ENCODE measurements at regions not wholly inside any gene's neighbourhood (a gene's known extent, or its start where the extent isn't known, plus 50 kb on each side); places are given as distances from the start of the nearest gene placed in this dataset.

DNA sequence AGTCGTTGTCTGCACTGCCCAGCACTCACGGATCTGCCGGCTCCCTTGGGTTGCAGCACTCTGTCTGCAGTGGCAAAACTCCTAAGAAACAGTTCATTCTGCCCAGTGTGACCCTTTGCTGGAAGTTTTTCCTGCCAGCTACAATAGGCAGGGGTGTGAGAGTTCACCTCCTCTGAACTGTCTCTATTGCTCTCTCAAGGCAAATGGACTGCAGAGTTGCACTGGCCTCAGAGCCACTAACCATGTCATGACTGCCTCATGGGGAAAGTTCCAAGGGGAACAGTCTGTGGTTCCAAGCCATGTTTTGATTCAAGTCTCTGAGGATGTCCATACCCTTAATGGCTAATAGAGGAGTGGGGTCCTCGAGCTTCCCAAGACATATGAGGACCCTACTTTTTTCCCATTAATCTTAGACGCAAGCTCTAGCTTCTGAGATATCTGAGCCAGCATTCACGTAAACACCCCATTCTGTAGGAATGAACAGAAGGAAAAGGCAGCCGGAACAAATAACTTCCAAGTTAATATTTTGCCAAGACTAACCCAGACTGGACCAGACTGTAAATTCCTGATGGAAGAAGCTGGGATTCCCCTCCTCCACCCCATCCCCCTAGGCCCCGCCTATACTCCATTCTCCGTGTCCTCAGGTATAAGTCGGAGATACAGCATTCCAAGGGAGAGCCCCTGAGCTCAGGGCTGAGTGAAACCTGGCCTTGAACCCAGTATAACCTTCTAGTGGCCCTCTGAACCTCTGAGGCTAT is 93.8 kb upstream of the AKT3 start:
- no peak for DNase-seq

DNA sequence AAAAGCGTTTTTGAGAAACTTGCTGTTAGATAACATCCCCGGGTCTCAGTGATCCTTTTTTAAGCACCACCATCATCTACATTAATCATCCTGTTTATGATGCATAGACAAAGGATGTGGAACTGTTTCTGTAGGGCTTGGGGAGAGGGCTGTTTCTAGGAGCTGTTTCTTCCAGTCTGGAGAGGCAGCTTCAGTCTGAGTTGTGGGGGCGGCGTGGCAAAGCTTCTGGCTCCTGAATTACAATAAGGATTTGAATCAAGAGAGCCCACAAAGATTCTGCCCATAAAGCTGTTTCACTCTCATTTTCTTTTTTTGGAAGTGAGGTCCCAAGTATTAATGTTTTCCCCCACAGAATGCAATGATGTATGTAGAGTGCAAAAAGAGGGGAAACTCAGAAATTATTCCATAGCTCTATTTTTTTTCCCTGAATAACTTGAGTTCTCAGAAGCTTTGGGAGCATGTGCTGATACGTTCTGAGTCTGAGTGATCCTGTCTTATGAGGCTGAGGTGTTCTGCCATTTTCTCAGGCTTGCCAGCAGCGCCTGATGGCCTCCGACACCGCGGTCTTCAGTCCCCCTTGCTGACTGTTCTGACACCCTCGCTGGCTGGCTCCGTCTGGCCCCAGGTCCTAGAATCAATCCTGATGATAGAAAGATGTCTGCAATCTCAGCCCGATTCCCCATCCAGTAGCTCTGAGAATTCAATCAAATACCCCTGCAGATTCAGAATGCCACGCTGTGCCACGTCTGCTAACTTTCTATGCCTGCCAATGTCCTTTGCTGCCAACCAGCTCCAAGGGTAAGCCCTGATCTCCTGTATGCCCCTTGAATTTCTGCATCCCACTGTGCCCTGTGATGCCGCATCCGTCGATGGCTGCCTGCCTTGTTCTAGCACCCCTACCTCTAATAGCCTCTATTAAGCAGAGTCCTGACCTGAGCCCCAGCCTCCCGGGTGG is 92.4 kb upstream of the AKT3 start:
- no peak for DNase-seq

DNA sequence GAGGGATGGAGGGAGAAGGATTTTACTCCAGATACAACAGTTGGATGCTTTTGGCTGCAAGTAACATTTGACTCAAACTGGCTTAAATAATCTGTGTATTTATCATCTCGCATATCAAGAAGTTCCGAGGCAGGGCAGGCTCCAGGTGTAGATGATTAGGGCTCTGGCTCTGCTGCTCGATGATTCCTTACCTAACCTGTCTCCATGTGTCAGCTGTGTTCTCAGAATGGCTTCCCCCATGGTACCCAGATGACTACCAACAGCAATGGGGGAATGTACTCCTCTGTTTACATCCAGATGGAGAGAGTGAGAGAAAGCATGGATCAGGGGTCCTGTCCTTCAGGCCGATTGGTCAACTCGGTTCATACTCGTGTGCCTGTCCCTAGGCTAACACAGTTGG is 90.4 kb upstream of the AKT3 start:
- no peak for DNase-seq

DNA sequence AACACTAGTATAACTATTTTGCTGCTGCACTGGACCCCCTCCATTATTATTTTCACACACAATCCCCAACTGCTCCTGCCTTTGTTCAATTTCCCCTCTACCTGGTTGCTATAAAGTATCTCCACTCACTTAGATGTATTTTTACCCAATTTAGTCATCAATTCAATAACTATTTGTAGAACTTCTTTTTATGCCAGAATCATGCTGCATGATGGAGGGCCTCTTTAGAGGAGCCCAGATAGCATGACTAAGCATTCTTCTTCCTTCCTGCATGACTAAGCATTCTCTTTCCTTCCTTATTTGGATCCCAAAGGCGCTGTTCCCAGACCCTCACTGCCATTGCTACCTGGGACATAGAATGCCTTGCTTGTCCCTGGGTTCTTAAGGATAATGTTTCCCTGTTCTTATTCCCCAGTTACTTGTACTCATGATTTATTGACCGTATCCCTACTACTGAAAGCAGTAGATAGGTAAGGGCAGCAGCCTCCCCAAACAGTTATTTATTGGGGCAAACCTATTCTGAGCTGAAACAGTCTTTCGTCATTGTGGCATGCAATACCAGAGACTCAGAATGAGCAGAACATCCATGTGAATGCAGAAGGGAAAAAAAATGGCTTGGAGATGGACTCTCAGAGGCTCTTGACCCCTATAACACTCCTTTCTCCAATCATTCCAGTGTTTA is 89.3 kb upstream of the AKT3 start:
- DNase-seq, result no peak

DNA sequence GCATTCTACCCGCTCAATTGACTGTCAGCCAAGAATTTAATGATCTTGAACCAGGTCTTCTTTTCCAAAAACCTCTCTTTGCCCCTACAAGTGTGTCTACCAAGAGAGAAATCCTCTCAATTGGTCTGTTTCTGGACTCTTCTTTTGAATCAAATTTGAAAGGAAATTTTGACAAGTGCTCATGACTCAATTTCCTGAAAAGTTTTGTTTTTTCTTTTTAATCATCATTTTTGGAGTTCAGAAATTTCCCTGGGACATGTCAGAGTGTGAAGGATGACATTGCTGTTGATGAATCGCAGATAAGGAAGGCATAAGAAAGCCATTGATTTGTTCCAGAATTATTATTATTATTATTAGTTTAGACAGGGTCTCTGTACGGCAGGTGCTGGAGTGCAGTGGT is 88.2 kb upstream of the AKT3 start:
- DNase-seq, result no peak

DNA sequence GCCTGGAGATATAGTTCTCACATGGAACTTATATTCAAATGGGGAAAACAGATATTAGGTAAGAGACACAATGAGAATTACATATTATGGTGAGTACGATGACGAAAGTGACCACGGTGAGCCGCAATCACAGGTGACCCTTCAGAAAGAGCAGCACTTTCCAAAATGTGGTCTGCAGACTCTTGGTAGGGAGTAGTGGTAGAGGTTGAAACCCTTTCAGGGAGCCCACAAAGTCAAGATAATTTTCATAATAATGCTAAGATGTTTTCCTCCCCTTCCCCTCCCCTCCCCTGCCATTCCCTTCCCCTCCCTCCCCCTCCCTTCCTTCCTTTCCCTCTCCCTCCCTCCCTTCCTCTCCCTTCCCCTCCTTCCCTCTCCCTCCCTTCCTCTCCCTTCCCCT is 83.5 kb upstream of the AKT3 start:
- no peak for DNase-seq

DNA sequence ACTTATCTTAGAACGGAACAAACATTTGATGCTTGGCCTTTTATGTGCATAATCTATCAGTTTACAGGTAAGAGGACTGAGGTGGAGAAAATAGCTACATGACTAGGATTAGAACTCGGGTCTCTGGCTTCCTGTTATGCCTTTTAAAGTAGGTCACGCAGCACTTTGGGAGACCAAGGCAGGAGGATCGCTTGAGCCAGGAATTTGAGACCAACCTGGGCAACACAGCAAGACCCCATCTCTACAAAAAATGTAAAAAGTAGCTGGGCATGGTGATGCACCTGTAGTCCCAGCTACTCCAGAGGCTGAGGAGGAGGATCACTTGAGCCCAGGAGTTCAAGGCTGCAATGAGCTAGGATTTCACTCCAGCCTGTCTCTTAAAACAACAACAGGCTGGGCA is 81.9 kb upstream of the AKT3 start:
- DNase-seq, result no peak

DNA sequence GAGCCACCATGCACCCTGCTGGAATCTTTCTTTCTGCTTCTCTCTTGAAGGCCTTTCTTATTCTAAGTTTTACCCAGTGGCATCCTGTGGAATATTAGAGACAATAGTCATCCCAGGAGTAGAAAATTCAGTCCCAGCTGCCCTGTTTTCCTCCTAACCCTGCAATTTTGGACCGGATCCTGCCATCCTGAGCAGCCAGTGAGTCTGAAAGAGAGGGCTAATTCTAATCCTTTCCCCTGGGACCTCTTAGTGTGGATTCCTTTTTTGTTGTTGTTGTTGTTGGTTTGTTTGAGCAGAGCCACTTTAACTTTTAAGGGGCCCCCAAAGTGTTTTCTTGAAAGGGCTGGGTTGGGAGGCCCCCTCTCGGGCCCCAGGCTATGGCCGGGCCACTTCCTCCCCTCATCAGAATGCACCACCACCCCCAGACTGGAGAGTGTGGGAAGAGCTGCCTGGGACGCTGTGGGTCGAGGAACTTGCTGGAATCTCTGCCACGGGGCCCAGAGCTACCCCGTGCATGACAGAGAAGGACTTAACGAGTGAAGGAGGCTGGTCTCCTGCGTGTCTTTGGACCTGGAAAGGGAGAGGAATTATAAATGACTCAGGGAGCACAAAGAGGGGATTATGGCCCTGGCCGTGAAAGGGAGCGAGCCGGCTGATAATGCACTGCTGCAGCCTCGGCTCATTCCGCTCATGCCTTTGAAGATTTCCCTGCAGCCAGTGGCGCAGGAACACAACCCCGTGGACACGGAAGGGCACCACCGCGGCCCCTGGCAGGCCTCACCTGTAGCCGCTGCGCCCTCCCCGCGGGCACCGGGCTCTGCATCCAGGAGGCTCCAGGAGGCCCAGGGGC is 81.0 kb upstream of the AKT3 start:
- no peak for DNase-seq

DNA sequence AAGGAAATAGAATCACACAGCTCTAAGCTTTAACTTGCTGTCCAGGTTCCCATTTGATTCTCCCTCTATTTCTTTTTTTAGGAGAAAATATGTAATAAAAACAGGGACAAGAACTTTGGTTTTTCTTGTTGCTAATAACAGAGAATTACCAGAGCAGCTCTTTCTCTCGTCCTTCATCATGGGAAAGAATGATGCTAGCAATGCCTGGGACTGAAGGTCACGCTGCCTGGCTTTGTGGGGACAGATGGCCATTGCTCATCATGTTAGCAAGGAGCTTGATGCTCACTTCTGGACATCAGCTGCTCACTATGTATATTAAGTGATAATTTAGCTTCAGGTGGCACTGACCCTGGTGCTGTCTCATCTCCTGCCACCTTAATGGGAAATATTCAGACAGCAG is 77.3 kb upstream of the AKT3 start:
- DNase-seq, result no peak

DNA sequence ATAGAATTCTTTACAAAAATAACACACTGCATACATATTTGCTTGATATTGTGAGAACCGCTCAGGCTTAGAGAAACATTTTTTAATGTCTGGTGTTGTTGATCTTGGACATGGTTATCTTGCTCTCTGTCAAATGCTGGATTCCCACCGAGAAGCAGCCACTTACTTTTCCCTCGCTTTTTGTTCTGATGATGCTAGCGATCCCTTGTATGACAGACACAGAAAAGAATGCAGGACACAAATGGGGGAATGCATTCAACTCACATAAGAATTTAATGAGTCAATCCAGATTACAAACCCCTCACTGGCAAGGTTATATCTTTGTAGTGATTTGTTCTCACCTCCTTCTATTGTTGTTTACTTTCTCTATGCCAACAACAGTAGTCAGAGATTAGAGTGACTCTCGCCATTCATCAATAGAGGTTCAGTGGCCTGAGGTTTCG is 76.8 kb upstream of the AKT3 start:
- no peak for DNase-seq

DNA sequence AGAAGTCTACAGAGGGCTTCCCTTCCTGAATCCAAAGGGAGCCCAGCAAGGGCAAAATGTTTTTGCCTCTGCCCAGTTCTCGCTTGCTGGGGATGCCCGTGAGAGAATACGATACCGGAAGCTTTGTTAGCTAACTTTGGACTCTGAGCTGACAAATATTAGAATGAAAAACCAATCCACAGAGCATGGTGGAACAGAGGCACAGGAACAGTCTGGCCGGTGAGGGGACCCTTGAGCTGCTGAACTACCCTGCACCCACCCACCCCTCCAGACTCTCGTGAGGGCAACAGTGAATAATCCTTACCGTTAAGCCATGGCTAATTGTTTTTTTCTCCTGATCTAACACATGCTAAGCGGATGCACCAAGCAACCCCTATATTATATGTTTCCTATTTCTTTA is 76.3 kb upstream of the AKT3 start:
- no peak for DNase-seq

DNA sequence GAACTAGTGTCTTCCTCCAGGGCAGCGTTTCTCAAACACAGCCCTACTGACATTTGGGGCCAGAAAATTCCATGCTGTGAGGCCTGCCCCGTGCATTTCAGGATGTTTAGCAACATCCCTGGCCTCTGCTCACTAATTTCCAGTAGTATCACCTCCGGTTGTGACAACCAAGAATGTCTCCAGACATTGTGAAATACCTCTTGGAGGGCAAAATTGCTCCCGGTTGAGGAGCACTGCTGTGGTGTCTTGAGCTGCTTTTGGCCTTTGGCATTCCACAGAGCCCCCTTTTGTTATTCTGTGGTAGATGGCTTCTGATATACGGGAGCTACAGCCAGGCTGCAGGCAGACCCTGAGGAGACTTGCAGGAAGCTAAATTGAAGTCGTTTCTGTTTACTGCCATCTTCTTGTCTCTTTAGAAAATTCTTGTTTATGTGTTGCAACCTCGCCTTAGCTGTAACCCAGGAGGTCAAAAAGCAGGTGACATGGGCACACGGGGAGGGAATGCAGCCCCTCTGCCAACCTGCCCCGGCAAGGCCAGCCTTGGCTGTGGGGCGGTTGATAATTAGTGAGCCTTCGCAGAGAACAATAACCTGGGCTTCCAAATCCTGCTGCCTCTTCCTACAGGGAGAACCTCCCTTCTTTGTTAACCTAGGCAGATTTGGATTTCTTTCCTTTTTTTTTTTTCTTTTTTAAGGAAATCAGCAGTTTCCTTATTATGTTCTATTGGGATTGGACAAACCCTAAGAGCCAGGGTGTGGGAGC is 74.7 kb upstream of the AKT3 start:
- no peak for DNase-seq

DNA sequence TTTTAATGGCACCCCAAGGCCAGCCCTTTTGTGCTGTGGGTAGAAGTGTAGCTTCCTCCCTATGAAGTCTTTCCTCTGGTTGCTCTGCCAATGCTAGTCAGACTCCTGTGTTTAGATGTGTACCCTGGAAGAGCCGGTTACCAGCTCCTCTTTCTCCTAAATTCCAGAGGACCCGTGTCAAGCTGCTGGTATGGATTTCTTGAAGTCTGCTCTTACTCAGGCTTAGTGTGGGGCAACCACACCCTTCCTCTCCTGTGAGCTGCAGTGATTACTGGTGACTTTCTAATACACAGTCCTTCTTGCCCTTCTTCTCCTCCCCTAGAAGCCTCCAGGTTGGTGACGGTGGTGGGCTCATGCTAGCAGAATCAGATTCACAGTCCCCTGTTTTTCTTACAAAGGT is 74.1 kb upstream of the AKT3 start:
- DNase-seq, result no peak

DNA sequence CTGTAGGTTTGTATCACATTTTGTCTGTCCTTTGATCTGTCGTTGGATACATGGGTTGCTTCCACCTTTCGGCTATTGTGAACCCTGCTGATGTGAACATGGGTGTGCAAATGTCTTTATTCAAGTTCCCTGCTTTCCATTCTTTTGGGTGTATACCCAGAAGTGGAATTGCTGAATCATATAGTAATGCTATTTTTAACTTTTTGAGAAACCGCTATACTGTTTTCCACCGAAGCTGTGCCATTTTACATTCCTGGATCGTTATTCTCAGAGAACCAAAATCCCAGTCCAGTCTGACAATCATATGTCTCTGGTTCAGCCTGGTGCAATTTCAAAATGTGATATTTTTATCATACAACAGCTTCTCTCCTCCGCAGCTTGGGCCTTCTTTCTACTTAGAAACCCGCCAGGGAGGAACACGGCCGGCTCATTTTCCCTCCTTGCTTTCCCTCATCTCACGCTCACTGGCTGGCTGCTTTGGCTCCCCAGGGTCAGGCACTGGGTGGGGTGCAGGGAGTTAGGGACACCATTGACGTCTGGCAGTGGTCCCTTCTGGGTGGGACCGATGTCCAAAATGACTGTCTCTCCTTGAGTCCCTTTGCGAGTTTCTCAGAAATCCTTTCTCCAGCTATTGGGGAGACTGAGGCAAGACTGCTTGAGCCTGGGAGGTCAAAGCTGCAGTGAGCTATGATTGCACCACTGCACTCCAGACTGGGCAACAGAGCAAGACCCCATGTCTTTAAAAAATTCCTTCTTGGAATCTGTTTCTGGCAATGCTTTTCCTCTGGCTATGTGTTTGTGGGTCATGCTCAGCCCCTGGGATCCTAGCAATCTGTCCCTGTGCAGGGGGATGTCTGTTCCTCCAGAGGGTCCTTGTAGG is 73.5 kb upstream of the AKT3 start:
- no peak for DNase-seq

DNA sequence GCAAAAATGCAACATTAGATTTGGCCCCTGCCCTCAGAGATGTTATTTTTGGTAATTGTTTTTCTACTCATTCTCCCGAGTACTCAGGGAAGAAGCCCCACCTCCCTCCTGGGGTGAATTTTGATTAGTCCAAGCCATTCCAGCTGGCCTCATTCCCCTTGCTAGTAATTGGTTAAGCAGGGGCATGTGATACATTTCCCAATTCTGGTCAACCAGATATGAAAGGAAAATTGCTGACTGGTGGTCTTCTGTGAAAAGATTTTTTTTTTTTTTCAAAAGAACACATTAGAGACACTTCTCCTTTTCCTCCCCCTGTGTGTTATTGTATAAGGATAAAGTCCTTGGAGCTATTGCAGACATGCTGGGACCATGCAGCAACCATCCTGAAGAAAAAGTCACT is 71.1 kb upstream of the AKT3 start:
- DNase-seq, result no peak

DNA sequence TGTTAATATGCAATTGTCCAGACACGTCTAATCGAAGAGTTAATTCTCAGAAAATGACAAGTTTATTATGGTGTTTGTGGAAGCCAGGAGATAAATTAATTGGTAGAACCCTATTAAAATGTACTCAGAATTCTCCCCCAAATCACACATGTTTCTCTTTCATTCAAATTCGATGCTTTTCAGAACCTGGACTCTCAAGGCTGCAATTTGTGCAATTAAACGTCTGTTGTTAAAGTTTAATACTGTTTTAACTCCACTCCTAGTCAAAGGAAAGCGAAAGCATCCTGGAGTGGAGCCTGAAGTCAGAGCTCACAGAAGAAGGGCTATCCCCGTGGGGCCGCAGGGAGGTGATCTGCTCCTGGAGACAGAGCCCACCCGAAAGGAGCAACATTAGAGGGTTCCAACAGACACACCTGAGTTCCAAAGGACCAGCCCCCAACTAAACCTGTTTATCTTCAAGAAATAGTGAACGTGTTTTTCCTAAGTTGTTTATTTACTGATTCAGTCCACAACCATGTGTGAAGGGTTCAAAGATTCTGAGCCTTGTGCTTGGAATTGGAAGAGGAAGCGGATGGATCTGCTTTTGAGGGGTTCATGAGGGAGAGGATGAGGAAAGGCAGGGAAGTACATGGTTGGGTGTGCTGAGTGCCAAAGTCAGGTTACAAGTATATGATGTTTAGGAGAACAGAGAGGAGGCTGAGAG is 68.0 kb upstream of the AKT3 start:
- no peak for DNase-seq

DNA sequence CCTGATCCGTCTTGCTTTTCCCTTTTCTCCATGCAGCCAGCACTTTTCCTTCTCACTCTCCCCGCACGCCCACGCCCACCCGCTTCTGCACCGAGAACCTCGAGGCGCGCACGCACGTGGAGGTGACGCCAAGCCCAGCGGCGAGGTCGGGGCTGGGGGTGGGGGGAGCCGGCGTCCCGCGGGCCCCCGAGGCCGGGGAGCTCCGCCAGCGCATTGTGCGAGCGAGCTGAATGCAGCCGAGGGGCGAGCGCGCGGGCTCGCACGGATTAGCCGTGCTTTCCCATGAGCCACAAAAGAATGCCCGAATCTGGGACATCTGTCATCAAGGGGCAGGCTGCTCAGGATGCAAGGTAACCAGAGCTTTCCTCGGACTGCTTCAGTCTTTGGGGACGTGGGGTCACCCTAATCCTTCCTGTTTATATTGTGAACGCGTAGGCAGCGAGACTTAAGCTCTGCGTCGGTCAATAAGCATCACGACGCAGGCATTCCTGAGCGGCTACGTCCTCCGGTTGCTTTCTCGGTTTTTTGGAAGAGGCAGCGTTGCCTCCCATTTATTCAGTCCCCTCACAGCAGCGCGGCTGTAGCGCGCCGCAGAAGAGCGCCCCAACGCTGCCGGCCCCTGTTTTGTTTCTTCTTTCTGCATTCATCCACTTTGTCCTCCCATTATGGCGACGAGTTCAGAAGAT is 67.3 kb upstream of the AKT3 start:
- DNase-seq, result peak; percentile 26 to 46

DNA sequence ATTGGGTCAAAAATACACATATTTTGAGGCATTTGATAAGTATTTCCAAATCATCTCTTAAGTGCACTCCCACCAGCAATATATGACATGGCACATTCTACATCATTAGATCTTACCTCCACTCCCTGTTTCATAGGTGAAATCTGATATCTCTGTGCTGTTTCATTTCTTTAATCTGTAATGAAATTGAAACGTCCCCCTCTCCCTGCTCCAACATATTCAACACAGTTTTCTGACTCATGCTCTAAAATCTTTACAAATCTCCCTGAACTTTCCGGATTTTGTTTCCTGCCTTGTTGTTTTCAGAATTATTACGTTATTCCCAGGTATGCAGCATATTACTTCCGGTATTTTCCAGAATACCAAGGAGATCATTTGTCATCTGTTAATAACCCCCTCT is 66.1 kb upstream of the AKT3 start:
- no peak for DNase-seq

DNA sequence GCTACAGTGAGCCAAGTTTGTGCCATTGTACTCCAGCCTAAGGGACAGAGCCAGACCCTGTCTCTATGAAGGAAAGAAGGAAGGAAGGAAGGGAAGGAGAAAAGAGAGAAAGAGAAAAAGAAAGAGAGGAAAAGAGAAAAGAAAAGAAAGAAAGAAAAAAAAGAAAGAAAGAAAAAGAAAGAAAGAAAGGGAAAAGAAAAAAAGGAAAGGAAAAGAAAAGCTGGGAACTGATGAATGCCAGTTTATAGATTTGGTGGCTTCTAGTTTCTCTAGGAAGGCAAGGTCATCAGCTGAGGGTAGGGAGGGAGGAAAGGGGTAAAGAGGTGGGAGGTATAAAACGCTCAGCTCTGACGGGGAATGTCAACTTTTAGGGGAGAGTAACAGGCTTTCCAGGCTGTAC is 62.3 kb upstream of the AKT3 start:
- DNase-seq, result no peak

DNA sequence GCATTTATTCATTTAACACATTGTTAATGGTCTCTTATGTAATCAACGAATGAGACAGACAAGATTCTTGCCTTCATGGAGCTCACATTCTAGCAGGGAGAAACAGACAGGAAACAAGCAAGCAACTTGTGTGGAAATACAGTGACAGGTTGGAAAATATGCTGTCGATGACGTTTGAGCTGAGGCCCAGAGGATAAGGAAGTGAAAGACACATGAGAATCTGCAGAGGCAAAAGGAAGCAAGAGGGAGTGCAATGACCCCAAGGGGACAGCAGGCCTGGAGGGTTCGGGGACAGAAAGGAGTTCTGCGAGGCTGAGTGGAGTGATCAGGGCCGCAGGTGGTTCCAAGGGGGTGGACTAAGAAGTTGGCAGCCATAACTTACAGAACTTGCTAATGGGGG is 60.6 kb upstream of the AKT3 start:
- no peak for DNase-seq
